SW480 (cell line): ENCODE measurements at regions not wholly inside any gene's neighbourhood (a gene's known extent, or its start where the extent isn't known, plus 50 kb on each side); places are given as distances from the start of the nearest gene placed in this dataset.
A peak's percentile ranks its signal among the peaks of the same experiment; 100 is the strongest.

Experiments
- DNase-seq: peaks from one replicate; pipeline ENCODE4 v3.0.0-alpha.2; 2016; ENCODE audit warnings: low spot score

DNA sequence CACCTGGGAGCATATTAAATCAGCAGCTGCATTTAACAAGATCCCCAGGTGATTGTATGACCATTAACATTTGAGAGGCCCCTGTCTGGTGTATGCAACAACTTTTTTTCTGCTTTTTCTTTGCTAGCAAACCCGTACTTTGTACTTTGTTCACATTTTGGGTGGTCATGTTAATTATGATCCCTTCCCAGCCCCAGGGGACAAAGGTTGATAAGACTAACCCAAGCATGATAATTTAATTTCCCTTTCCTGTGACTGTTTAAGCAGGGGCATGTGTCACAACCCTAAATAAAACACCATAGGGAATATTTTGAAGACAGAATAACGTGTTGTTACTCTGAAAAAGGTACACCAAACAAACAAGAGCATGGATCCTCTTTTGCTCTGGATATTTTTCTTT is 332.0 kb downstream of the PCDH18 start:
- peak; percentile 15 for DNase-seq

GRCh38 chr4:137198791-137199190 is 333.5 kb downstream of the PCDH18 start:
- DNase-seq = no peak

DNA sequence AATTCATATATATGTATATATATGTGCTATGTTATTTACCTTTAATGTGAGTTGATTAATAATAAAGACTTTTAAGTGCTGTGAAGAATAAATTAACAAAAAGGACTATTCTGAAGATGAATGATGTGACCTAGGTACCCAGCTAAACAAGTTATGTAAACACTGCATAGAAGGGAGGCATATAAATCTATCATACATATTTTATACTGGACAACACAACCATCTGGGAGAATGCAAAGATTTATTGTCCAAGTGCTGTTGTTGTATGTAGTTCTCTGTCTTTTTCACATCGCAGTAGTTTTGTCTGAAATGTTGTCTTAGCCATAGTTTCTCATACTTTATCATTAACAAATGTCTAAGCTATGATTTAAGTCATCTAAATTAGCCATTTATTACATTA is 337.6 kb downstream of the PCDH18 start:
- no peak for DNase-seq

- DNase-seq = no peak
Measured at GRCh38 chr4:137193564-137193963, 338.7 kb downstream of the PCDH18 start.

DNA sequence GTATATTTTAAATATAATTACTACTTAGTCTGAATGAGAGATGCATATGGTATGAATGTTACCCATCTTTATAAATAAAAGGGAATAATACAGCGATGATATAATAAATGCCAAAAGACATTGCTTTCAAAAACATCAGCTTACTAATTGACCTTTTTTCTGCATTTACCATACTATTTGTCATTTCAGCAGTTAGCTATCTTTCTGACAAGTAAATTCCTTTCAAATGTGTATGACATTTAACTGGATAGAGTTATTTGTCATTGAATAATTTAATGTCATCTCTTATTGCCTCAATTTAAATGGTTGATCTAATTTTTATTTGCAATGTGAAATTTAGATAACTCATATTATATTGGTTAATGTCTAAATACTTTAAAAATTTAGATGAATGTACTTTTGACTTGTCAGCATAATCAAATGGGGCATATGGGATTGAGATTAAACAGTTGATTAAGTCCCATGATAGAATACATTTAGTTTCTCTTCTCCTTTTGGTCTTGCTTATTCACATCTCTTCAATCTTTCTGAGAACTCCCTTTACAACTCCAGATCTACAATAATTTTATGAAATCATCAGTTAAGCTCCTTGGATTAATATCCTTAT is 350.9 kb downstream of the PCDH18 start:
- DNase-seq = no peak

GRCh38 chr4:137180349-137180748 is 351.9 kb downstream of the PCDH18 start:
- no peak for DNase-seq

- no peak for DNase-seq
Measured at GRCh38 chr4:137156807-137157206, 375.5 kb downstream of the PCDH18 start.

- no peak for DNase-seq
Measured at GRCh38 chr4:137156054-137156453, 376.2 kb downstream of the PCDH18 start.

DNA sequence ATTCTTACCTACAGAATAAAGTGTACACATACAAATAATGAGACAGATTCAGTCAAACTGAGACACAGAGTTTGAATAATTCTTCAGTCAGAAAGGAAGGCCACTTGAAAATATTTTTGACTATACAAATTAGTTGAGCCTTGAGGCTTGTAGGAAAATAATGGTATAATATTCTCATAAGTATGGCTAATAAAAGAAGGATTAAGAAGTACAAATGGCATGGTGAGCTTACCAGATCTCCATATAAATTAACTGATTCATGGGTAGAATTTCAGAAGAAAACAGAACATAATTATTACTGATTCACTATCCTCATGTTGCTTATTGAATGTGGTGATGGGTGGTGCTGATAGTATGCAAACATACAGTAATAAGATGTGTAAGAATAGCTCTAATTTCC is 401.1 kb downstream of the PCDH18 start:
- DNase-seq = no peak

- no peak for DNase-seq
Measured at GRCh38 chr4:137129845-137130244, 402.4 kb downstream of the PCDH18 start.

GRCh38 chr4:137129441-137129840 is 402.9 kb downstream of the PCDH18 start:
- DNase-seq = no peak

DNA sequence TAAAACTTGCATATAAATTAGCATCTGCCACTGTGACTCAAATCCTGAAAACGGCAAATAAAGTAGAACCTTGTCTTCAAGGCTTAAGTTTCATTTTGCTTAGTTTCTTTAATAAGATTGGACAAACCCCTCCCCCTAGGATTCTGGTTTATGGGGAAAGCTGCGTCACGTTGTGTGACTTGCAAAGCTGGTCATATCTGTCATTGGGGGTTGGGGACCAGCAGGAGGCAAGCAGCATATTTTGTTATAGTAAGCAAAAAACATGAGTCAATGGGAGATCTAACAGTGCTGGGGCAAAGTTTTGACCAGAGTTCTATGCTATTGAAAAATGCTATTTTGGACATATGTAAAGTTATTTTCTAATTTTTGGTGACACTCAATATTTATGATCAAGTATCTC is 407.3 kb downstream of the PCDH18 start:
- no peak for DNase-seq

DNA sequence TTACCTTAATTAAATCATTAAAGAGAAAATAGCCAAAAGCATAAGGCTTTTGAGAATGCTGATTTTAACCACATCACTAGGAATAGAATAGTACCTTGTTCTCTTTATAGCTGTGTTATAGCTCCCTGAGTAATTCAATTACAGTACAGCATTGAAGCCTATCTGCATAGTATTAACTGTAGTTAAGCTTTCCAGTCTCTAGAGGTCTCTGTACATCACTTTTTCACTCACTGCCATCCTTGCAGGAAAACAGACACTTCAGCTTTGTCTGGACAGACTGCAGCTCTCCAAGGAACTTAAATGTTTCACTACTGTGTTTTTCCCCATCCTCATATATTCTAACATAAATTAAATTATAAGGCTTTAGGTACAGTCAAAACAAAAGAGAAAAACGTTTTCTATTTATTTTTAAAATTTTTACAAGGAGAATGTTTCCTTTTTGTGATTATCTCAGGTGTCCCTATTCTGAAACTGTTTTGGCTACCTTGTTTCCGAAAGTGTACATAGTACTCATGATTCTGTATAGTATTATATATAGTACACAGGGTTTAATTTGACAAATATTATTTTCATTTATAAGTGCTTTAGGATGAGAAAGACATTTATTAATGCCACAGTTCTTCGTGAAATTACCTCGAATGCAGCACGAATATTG is 407.9 kb downstream of the PCDH18 start:
- DNase-seq = peak; percentile 40

DNA sequence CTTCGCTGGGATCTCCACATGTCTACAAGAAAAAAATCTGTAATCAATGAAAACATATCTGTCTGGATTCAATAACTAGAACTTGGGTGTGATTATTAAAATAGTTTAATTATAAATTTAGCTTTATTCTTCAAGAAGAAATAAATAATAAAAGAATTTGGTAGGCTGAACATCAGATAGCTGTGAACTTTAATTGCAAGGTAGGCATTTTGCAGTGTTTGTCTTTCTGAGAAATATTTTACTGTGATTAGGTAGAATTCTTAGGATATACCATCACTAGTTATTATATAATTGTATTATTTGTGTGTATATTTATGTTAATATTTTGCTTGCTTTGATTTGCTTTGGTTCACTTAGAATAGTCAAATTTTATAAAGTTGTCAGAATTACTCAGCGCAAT is 409.4 kb downstream of the PCDH18 start:
- no peak for DNase-seq

- DNase-seq = no peak
Measured at GRCh38 chr4:137116144-137116543, 416.1 kb downstream of the PCDH18 start.

DNA sequence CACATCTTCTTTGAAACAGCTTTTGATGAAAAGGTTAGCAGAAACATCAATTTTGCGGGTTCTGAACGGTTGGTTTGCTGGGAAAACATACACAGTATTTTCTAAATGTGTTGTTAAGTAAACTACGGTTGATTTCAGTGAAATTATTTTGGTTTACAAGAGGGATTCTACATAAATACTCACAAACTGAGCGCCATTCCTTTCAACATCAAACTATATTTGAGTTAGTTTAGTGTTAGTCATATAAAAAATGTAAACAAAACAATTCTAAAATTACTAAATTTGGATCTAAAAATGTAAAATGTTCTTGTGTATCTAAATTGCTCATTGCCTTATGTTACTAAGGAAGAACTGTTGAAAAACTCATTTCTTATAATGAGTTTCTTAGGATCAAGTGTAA is 425.6 kb downstream of the PCDH18 start:
- DNase-seq = no peak

- no peak for DNase-seq
Measured at GRCh38 chr4:137106287-137106686, 426.0 kb downstream of the PCDH18 start.

DNA sequence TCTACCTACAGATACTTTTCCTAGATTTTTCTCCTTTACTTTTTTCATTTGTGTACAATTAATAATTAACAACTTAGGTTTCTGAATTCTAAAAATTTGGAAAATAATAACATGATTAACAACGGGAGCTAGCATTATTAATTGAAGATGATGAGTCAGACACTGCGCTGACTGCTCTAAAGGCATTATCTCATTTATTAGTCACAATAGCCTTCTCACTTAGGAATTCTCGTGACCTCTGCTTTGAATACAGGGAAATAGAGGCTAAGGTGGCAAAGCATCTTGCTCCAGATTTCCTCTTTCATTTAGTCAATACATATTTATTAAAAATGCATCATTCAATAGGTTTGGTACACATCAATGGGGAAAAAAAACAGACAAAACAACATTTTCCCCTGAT is 441.3 kb downstream of the PCDH18 start:
- no peak for DNase-seq

DNA sequence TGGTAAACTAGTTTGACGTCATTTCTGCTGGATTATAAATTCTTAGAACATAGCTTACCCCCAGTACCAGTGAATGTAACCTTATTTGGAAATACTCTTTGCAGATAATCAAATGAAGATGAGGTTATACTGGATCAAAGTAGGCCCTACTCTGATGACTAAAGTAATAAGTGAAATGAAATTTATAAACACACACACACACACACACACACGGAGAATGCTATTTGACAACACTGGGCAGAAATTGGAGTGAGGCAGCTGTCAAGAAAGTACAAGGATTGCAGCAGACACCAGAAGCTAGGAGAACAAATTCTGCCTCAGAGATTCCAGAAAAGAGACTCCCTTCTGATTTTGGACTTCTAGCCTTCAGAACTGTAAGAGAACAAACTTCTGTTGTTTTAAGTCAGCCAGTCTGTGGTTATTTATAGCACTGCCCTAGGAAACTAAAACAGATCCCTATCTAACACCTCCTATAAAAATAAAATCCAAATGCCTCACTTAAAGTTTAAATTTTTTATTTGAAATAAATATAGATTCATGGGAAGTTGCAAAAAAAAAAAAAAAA is 448.6 kb downstream of the PCDH18 start:
- DNase-seq = no peak

DNA sequence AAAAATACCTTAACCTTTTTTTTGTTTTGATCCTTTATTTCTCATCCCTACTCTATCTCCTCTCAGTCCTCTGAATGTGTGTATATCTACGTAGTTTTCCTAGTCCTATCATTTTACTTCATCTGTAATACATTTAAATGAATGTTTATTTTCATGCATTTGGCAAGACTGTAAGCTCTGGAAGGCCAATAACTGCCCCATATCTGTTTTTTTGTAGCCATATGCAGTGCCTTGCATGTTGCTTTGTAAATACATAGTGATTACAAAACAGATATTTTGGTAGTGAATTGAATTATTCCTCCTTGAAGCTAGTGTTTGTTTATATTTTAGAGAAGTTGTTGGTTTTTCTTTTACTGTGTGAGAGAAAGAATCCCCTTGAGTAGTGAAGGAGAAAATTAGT is 450.2 kb downstream of the PCDH18 start:
- no peak for DNase-seq

DNA sequence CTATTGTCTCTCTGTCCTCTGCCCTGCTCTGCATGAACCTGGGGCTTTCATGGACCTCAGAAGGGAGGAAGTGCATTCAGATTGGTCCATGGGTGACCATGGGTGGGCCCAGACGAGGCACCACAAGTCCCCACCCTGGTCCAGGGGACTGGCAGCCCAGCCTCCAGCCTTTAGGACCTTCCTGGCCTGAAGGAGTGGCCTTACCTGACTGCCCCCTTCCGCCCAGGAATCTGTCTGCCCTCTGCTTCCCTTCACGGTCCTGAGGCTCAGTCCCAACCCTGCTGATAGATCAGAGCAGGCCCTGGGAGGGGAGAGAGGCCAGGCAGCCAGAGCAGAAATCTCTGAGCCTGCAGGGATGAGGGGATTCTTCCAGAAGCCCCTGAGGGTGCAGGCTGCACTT is 455.4 kb downstream of the PCDH18 start:
- no peak for DNase-seq

DNA sequence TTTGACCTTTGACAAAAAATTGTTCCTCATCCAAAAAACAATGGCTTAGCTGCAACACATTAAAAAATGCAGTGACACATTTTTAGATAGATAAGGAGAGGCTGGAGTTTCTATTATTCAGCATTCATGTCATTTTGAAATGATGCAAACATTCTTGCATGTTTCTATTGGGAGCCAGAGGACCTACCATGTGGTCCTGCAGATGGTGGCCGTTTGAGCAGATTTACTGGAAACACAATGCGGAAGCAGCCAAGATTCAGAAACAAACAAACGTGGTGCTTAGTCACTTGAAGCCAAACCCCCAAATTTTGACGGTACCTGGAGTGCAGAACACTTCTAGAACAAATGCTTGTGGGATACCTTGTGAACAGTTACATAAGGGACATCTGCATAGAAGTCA is 456.7 kb downstream of the PCDH18 start:
- no peak for DNase-seq

- no peak for DNase-seq
Measured at GRCh38 chr4:137070614-137071013, 461.7 kb downstream of the PCDH18 start.

- DNase-seq = no peak
Measured at GRCh38 chr4:137069473-137069872, 462.8 kb downstream of the PCDH18 start.
